ENCODE measurements at regions not wholly inside any gene's neighbourhood (a gene's known extent, or its start where the extent isn't known, plus 50 kb on each side); places are given as distances from the start of the nearest gene placed in this dataset.

DNA sequence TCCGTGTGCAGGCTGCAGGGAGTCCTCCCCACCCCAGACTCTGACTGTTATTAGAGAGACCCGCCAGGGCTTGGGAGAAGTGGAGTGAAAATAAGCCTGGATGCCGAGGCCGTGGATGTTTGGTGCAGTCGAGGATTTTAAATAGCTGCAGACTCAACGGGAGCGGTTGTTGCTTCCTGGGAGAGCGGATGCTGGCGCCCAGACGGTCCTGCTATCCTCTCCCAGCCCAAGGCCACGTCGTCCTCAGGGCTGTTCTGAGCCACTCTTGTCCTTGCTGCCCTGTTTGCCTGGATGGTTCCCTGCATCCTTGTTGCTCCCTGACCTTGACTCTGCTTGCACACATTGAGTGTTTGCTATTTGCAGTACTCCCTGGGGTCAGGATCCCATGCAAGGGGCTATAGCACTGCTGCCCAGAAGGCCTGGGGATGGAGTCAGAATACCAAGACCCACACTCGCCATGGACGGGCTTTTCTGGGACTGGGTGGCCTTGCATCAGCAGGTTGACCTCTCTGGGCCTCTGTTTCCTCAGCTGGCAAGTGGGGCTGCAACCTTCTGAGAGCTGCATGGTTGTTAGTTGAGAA, 205.3 kb upstream of the C1orf174 start:
- no peak for TF ChIP-seq POLR2AphosphoS5 (IDR thresholded peaks at IDR 0.05; ENCODE audit: borderline replicate concordance, low read depth, low read length)
- no peak for TF ChIP-seq EZH2 (IDR thresholded peaks at IDR 0.05)
